Loucy (cell line): ENCODE measurements at regions not wholly inside any gene's neighbourhood (a gene's known extent, or its start where the extent isn't known, plus 50 kb on each side); places are given as distances from the start of the nearest gene placed in this dataset.

Source experiments
- EZH2phosphoT487 ChIP-seq: fragments of 200-600 bp; IDR thresholded peaks from 2 replicates; pipeline ENCODE4 v1.6.1; 2018; ENCODE audit warnings: antibody characterized with exemption, mild to moderate bottlenecking, moderate library complexity, borderline replicate concordance
- TF ChIP-seq, protein P1 (sequence below): fragments of 200-600 bp; sonication (generic); conservative IDR thresholded peaks from 2 replicates; pipeline ENCODE4 v1.5.1; 2014; ENCODE audit warnings: mild to moderate bottlenecking, antibody characterized with exemption, low read length

DNA sequence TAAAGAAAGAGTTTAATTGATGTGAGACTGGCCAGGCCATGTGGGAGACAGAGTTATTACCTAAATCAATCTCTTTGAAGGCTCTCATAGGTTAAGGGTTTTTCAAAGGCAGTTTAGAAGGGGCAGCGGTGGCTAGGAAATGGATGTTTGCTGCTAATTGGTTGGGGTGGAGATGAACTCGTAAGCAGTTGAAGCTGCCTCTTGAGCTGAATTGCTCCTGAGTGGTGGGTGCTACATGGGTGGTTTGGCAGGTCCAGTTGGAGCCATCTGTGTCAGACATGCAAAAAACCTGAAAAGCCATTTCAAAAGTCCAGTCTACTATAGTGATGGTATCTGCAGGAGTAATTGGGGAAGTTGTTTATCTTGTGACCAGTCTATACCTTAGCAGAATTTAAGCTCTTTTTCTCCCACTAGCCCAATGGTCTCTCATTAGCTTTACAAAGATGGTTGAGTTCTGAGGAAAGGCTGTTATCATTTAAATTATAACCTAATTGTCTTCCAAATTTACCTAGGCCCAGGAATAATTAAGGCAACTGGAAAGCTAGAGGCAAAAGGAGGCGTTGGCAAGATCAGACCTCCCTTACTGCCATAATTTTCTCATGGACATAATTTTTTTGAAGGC lies 762.4 kb upstream of the FRG1 start:
- TF ChIP-seq, protein P1, sequence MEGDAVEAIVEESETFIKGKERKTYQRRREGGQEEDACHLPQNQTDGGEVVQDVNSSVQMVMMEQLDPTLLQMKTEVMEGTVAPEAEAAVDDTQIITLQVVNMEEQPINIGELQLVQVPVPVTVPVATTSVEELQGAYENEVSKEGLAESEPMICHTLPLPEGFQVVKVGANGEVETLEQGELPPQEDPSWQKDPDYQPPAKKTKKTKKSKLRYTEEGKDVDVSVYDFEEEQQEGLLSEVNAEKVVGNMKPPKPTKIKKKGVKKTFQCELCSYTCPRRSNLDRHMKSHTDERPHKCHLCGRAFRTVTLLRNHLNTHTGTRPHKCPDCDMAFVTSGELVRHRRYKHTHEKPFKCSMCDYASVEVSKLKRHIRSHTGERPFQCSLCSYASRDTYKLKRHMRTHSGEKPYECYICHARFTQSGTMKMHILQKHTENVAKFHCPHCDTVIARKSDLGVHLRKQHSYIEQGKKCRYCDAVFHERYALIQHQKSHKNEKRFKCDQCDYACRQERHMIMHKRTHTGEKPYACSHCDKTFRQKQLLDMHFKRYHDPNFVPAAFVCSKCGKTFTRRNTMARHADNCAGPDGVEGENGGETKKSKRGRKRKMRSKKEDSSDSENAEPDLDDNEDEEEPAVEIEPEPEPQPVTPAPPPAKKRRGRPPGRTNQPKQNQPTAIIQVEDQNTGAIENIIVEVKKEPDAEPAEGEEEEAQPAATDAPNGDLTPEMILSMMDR, result no peak
- TF ChIP-seq EZH2phosphoT487, result no peak
